ENCODE measurements at regions not wholly inside any gene's neighbourhood (a gene's known extent, or its start where the extent isn't known, plus 50 kb on each side); places are given as distances from the start of the nearest gene placed in this dataset.

- Histone ChIP-seq H3K4me2 (ENCODE audit: insufficient read depth, insufficient read length, low read length) (no peak overlapping the region), H2BK120ac (ENCODE audit: low read depth, low read length, poor library complexity, severe bottlenecking) (no peak overlapping the region), H3K9ac (ENCODE audit: extremely low read depth, insufficient read length, low read length) (peak overlapping the region; percentile 8), H4K91ac (ENCODE audit: insufficient read length, low read depth, low read length) (no peak overlapping the region), H3K23ac (ENCODE audit: insufficient read length, low read depth, low read length) (no peak overlapping the region), H4K5ac (ENCODE audit: insufficient read length, low read depth, low read length) (no peak overlapping the region), H3K27ac (ENCODE audit: insufficient read length, low read depth, low read length) (no peak overlapping the region), H3K56ac (ENCODE audit: insufficient read length, low read depth, low read length) (no peak overlapping the region), H4K20me1 (ENCODE audit: control insufficient read depth, insufficient read depth, insufficient read length) (no peaks in the 10 kb centered on the region), H3K79me2 (ENCODE audit: insufficient read depth, low read length) (no peaks in the 10 kb centered on the region), H3K27me3 (ENCODE audit: insufficient read depth, low read length) (no peaks in the 10 kb centered on the region), H3K9me3 (ENCODE audit: control insufficient read depth, low read depth, low read length) (no peaks in the 10 kb centered on the region), H3K79me1 (ENCODE audit: insufficient read depth, low read depth, low read length, poor library complexity, severe bottlenecking) (no peaks in the 10 kb centered on the region), H2BK15ac (ENCODE audit: low read depth, low read length) (no peak overlapping the region), H3K4ac (ENCODE audit: low read depth, low read length) (no peak overlapping the region), H2AK5ac (ENCODE audit: insufficient read length, low read length) (no peak overlapping the region), H2AFZ (ENCODE audit: low read length) (no peak overlapping the region), H3T11ph (ENCODE audit: low read length) (no peak overlapping the region), H3K4me1 (ENCODE audit: insufficient read depth, low read length) (no peaks in the 10 kb centered on the region), H2BK5ac (ENCODE audit: insufficient read length, low read length) (no peak overlapping the region), H3K14ac (ENCODE audit: insufficient read depth, low read length) (no peak overlapping the region), H3K23me2 (ENCODE audit: insufficient read length, low read depth, low read length, poor library complexity, severe bottlenecking) (no peaks in the 10 kb centered on the region), H2BK12ac (ENCODE audit: insufficient read length, low read depth, low read length) (no peak overlapping the region), H4K8ac (replicated peaks; ENCODE audit: insufficient read length, low read depth, low read length) (no peak overlapping the region), H2BK20ac (ENCODE audit: low read depth, low read length, poor library complexity, severe bottlenecking) (no peak overlapping the region), H3K18ac (ENCODE audit: insufficient read length, low read depth, low read length) (no peak overlapping the region)
- no CpG with 5 or more reads among the region's 8 CpGs for WGBS (ENCODE audit: extremely low coverage, insufficient read length, low lambda C conversion rate)
- Mint-ChIP-seq H3K4me3 (no peak overlapping the region), H3K4me1 (peaks cover 19% of the 10 kb centered on the region in 2 experiments), H3K27ac (peak overlapping the region in 2 of 3 experiments; percentile 5 to 43; a peak in 2 of 7 replicates), H3K36me3 (ENCODE audit: insufficient read depth in 1 of 3, low read depth in 3 of 3) (no peaks in the 10 kb centered on the region), H3K27me3 (ENCODE audit: low read depth) (no peaks in the 10 kb centered on the region), H3K9me3 (no peaks in the 10 kb centered on the region)
- TF ChIP-seq CTCF (conservative IDR thresholded peaks at IDR 0.05), result no peak
- no peak for DNase-seq
Observed at GRCh38 chr13:37944869-37945442, 75.4 kb upstream of the TRPC4 start.

Data from H9 (cell line).